Vagina (tissue), 2 donors: ENCODE measurements at regions not wholly inside any gene's neighbourhood (a gene's known extent, or its start where the extent isn't known, plus 50 kb on each side); places are given as distances from the start of the nearest gene placed in this dataset.

Experiments used
- POLR2A ChIP-seq, 2 donors: fragments of 450-650 bp; IDR thresholded peaks; one replicate each; pipeline ENCODE4 v1.6.1; 2017; ENCODE audit warnings: antibody characterized with exemption in 2 of 2, mild to moderate bottlenecking in 2 of 2, moderate library complexity in 2 of 2
- TF ChIP-seq, protein P1 (sequence below), 3 experiments: fragments of 450-650 bp in 2 of 3; fragments of 200-600 bp in 1 of 3; sonication (generic) in 1 of 3; IDR thresholded peaks; one replicate each; pipeline ENCODE4 v1.5.1; 2017 to 2019; ENCODE audit warnings: antibody characterized with exemption in 3 of 3, mild to moderate bottlenecking in 2 of 3, moderate library complexity in 2 of 3

DNA sequence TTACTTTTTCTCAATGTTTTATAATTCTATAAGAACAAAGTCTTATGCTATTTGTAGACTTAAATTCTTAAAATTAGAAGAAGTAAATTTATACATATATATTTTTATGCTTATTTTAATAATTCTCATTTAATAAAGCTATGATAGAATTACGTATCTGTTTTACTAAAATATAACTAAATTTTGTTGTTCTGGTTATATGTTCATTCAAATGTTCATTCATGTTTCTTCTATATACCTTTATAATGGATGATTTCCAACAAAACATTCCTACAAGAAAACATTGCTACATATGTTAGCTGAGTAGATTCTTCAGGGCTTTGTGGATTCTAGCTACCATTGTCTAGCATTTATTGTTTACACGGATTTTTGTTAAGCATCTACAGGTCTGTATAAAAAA is 634.3 kb upstream of the PCDH20 start:
- TF ChIP-seq, protein P1, sequence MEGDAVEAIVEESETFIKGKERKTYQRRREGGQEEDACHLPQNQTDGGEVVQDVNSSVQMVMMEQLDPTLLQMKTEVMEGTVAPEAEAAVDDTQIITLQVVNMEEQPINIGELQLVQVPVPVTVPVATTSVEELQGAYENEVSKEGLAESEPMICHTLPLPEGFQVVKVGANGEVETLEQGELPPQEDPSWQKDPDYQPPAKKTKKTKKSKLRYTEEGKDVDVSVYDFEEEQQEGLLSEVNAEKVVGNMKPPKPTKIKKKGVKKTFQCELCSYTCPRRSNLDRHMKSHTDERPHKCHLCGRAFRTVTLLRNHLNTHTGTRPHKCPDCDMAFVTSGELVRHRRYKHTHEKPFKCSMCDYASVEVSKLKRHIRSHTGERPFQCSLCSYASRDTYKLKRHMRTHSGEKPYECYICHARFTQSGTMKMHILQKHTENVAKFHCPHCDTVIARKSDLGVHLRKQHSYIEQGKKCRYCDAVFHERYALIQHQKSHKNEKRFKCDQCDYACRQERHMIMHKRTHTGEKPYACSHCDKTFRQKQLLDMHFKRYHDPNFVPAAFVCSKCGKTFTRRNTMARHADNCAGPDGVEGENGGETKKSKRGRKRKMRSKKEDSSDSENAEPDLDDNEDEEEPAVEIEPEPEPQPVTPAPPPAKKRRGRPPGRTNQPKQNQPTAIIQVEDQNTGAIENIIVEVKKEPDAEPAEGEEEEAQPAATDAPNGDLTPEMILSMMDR (IDR thresholded peaks at IDR 0.05), result no peak
- TF ChIP-seq POLR2A (IDR thresholded peaks at IDR 0.05), result no peak
